ENCODE measurements at regions not wholly inside any gene's neighbourhood (a gene's known extent, or its start where the extent isn't known, plus 50 kb on each side); places are given as distances from the start of the nearest gene placed in this dataset.
A peak's percentile ranks its signal among the peaks of the same experiment; 100 is the strongest.
"Not testable (repeated sequence)": the region's sequence is repeated elsewhere in the genome, so short reads cannot be mapped to it uniquely, and the experiment has no call there.

DNA sequence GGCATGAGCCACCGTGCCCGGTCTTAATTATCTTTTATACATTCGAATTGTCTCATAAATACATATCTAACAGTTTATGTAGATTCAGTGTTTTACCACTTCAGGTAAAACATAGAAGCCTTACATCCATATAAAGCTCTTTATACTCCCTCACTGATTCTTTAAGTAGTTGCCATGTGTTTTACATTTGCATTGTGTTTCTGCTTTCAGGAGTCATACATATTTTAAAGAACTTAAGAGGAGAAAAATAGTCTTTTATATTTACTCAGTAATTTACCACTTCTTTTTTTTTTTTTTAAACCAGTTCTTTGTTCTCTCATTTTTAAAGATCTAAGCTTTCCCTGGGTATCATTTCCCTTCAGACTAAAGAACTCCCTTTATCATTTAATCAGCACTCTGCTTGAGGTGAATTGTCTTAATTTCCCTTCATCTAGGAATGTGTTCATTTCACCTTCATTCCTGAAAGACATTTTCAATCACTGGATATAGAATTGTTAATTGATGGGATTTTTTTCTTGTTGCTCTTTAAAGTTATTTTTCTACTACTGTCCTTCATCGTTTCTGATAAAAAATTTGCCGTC, 127.1 kb upstream of the XIST start:
- H3K27ac ChIP-seq: no peak overlapping the region
- intact Hi-C loops (cut with DNase I; ENCODE audit: low total_unique reads): no loop called here
- peaks cover 0 to 4% (median under 1%) of the 10 kb centered on the region in 3 donors for H3K36me3 ChIP-seq
- TF ChIP-seq, protein P1, sequence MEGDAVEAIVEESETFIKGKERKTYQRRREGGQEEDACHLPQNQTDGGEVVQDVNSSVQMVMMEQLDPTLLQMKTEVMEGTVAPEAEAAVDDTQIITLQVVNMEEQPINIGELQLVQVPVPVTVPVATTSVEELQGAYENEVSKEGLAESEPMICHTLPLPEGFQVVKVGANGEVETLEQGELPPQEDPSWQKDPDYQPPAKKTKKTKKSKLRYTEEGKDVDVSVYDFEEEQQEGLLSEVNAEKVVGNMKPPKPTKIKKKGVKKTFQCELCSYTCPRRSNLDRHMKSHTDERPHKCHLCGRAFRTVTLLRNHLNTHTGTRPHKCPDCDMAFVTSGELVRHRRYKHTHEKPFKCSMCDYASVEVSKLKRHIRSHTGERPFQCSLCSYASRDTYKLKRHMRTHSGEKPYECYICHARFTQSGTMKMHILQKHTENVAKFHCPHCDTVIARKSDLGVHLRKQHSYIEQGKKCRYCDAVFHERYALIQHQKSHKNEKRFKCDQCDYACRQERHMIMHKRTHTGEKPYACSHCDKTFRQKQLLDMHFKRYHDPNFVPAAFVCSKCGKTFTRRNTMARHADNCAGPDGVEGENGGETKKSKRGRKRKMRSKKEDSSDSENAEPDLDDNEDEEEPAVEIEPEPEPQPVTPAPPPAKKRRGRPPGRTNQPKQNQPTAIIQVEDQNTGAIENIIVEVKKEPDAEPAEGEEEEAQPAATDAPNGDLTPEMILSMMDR (IDR thresholded peaks at IDR 0.05): no peak
- H3K4me1 ChIP-seq: peaks cover 0 to 4% (median 2%) of the 10 kb centered on the region in 4 donors
- no peak for DNase-seq
- H3K27me3 ChIP-seq: no peaks in the 10 kb centered on the region
- H3K4me3 ChIP-seq: no peak overlapping the region
- H3K9me3 ChIP-seq: no peaks in the 10 kb centered on the region

DNA sequence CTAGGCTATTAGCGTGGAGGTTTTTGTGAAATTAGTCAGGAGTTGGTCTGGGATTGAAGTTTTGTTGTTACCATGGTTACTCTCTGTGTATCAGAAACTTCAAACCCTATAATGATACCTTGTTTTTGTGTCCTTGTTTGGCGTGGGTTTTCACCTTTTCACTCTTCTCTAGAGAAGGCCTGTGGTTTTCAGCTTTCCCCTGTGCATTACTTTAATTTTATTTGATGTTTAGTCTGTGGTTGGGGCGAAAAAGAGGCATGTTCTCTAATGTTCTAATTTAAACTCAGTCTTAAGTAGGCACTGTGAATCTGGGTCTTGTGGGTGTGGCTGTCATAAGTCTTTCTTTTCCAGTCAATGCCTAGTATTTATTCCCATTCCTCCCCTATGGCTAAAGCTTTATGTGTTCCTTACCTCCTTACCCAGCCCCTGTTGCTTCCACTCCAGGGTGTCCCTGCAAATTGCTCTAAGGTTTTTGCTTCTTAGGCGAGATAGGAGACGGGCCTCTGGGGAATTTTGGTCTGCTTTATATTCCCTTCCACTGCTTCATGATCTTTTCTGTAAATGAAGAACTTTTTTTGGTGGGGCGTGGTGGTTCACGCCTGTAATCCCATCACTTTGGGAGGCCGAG, 125.1 kb upstream of the XIST start:
- no peak overlapping the region for H3K4me3 ChIP-seq
- no peak overlapping the region for H3K27ac ChIP-seq
- DNase-seq: no peak
- intact Hi-C loops (cut with DNase I; ENCODE audit: low total_unique reads): no loop called here
- no peaks in the 10 kb centered on the region for H3K36me3 ChIP-seq
- no peaks in the 10 kb centered on the region for H3K9me3 ChIP-seq
- TF ChIP-seq, protein P1 (IDR thresholded peaks at IDR 0.05): no peak
- peaks cover 0 to 4% (median 2%) of the 10 kb centered on the region in 4 donors for H3K4me1 ChIP-seq
- H3K27me3 ChIP-seq: no peaks in the 10 kb centered on the region

DNA sequence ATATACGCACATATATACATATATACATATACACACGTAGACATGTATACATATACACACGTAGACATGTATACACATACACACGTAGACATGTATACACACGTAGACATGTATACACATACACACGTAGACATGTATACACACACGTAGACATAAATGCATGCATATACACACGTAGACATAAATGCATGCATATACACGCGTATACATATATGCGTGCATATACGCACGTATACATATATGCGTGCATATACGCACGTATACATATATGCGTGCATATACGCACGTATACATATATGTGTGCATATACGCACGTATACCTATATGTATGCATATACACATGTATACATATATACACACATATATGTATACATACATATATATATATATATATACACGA, 114.9 kb upstream of the XIST start:
- intact Hi-C loops (cut with DNase I; ENCODE audit: low total_unique reads); H3K36me3 ChIP-seq; DNase-seq; H3K4me3 ChIP-seq; H3K27me3 ChIP-seq; H3K9me3 ChIP-seq; H3K27ac ChIP-seq: not testable (repeated sequence)
- H3K4me1 ChIP-seq: peaks cover 0 to 19% (median 2%) of the 10 kb centered on the region in 4 donors

DNA sequence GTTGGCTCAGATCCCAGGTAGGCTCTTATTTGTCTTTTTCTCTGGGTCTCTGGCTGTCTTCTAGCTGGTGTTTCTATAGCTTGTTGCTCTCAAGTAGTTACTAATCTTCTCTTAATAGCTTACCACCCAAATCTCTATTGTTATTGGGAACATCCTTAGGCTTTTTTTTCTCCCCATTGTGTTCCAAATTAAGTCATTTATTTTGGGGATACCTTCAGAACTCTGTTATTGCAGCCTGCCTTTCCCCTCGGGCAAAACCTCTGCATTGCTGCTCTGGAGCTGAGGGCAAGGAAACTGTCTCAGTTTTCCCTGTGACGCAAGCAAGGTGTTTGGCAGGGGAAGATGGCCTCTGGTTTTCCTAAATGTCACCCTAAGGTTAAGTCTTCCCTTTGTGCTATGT, 113.3 kb upstream of the XIST start:
- H3K4me3 ChIP-seq: no peak overlapping the region
- H3K9me3 ChIP-seq: no peaks in the 10 kb centered on the region
- no peak overlapping the region for H3K27ac ChIP-seq
- intact Hi-C loops (cut with DNase I; ENCODE audit: low total_unique reads): no loop called here
- no peak for DNase-seq
- peaks cover 0 to 7% (median 0%) of the 10 kb centered on the region in 3 donors for H3K36me3 ChIP-seq
- peaks cover 0 to 25% (median 2%) of the 10 kb centered on the region in 4 donors for H3K4me1 ChIP-seq
- TF ChIP-seq, protein P1 (IDR thresholded peaks at IDR 0.05): no peak
- no peaks in the 10 kb centered on the region for H3K27me3 ChIP-seq

DNA sequence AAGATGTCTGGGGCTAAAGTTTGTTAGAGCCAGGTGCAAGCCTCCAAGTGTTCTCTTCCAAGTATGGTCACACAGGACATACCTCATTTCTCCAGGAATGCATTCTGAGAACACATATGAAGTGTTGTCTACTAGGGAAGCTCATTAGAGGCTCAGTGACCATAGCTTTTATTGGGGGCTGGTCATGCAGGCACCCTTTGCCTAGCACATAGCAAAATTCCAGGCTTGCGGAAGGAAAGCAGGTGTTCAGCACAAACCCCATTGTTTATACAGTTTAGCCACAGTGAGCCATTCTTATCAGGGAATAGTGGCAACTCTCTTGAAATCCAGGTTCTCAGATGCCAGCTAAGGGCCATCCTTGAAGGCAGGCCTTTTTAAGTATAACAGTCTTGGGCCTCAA, 112.1 kb upstream of the XIST start:
- intact Hi-C loops (cut with DNase I; ENCODE audit: low total_unique reads): no loop called here
- no peak overlapping the region for H3K4me3 ChIP-seq
- H3K9me3 ChIP-seq: no peaks in the 10 kb centered on the region
- peaks cover 0 to 7% (median 0%) of the 10 kb centered on the region in 3 donors for H3K36me3 ChIP-seq
- no peak for DNase-seq
- TF ChIP-seq, protein P1 (IDR thresholded peaks at IDR 0.05): no peak
- peaks cover 0 to 25% (median 2%) of the 10 kb centered on the region in 4 donors for H3K4me1 ChIP-seq
- no peak overlapping the region for H3K27ac ChIP-seq
- H3K27me3 ChIP-seq: no peaks in the 10 kb centered on the region

DNA sequence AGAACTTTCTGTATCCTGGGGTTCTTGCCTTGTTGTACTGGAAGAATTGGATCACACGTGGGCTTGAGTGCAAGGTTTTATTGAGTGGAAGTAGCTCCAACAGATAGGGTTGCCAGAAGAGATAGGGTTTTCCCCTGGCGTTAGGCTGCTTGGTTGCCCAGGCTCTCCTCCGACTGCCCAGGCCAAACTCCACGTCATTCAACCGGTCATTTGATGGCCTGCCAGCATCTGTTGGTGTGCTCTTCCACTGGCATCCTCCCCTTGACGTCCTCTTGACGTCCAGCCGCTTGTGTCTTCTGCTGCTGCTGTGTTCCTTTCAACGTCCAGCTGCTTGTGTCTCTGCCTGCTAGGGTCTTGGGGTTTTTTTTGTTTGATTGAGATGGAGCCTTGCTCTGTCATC, 111.2 kb upstream of the XIST start:
- DNase-seq: peak in 1 of 2 donors; percentile 22
- Histone ChIP-seq H3K36me3 (peaks cover 0 to 7% (median 0%) of the 10 kb centered on the region in 3 donors), H3K27ac (no peak overlapping the region), H3K9me3 (no peaks in the 10 kb centered on the region), H3K27me3 (no peaks in the 10 kb centered on the region), H3K4me1 (peaks cover 0 to 25% (median 2%) of the 10 kb centered on the region in 4 donors), H3K4me3 (no peak overlapping the region)
- intact Hi-C loops (cut with DNase I; ENCODE audit: low total_unique reads): no loop called here
- TF ChIP-seq, protein P1 (IDR thresholded peaks at IDR 0.05): no peak
